Fibroblast of mammary gland (primary cell): ENCODE measurements at regions not wholly inside any gene's neighbourhood (a gene's known extent, or its start where the extent isn't known, plus 50 kb on each side); places are given as distances from the start of the nearest gene placed in this dataset.

Source experiments
- DNase-seq: peaks from one replicate; pipeline ENCODE4 v3.0.0-alpha.2; 2010; ENCODE audit warnings: low read depth
- H3K4me3 ChIP-seq: 2 replicates; pipeline ENCODE4 v1.5.1; 2011; ENCODE audit warnings: low read depth, mild to moderate bottlenecking, low read length, moderate library complexity; ENCODE audit not compliant: control insufficient read depth
- TF ChIP-seq, protein P1 (sequence below): conservative IDR thresholded peaks from 2 replicates; pipeline ENCODE4 v1.5.1; 2011; ENCODE audit warnings: low read depth, low read length, inconsistent platforms; ENCODE audit not compliant: control insufficient read depth, insufficient read depth

DNA sequence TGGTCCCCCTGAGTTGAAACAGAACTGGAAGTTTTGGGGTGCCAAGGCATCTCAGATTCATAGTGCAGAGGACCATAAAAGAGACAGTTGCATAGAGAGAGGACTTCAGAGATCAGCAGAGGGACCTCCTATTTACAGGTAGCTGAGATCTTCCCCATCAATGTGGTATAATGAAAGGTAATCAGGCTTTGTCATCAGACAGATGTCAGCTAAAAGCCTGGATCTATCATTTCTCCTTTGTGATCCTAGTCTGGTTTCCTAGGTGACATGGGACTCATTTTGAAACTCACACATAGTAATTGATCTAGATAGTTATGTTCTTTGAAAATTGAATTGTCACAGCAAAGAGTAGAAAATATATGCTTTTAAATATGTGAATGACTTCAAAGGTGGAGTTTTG lies 443.5 kb upstream of the MAP2 start:
- TF ChIP-seq, protein P1, sequence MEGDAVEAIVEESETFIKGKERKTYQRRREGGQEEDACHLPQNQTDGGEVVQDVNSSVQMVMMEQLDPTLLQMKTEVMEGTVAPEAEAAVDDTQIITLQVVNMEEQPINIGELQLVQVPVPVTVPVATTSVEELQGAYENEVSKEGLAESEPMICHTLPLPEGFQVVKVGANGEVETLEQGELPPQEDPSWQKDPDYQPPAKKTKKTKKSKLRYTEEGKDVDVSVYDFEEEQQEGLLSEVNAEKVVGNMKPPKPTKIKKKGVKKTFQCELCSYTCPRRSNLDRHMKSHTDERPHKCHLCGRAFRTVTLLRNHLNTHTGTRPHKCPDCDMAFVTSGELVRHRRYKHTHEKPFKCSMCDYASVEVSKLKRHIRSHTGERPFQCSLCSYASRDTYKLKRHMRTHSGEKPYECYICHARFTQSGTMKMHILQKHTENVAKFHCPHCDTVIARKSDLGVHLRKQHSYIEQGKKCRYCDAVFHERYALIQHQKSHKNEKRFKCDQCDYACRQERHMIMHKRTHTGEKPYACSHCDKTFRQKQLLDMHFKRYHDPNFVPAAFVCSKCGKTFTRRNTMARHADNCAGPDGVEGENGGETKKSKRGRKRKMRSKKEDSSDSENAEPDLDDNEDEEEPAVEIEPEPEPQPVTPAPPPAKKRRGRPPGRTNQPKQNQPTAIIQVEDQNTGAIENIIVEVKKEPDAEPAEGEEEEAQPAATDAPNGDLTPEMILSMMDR = no peak
- H3K4me3 ChIP-seq = no peak overlapping the region
- DNase-seq = no peak

DNA sequence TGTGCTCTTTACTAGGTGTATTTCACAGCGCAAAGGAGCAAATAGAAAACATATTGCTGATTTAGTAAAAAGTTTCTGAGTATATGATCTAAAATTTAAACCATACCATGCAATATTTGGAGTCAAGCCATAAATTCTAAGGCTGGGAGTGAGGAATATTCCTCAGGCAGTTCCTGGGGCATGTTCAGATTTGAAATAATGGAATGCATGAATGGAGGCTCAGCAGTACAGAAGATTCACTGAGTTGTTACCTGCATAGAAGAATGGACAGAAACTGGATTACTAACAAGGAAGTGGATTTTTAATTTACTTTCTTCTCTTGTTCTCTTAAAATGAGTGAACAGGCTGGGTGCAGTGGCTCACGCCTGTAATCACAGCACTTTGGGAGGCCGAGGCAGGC lies 441.0 kb upstream of the MAP2 start:
- no peak overlapping the region for H3K4me3 ChIP-seq
- DNase-seq = no peak
- TF ChIP-seq, protein P1 = no peak

DNA sequence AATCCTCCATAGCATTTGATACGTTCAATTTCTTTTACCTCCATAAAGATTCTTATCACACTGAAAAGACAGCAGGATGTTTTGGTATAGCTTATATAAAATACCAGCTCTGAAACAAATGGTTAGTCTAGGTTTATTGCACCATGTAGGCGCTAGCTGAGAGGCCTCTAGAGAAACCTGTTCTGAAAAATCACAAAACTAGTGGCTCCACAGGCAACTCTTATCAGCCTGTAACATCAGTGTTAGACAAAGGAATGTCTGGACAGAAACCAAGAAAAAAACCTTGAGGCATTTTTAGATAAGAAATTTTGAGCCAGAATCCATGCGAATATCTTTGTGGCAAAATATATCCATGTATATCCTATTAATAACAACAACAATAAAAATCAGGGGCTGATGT lies 440.4 kb upstream of the MAP2 start:
- TF ChIP-seq, protein P1 = no peak
- no peak for DNase-seq
- H3K4me3 ChIP-seq = no peak overlapping the region

DNA sequence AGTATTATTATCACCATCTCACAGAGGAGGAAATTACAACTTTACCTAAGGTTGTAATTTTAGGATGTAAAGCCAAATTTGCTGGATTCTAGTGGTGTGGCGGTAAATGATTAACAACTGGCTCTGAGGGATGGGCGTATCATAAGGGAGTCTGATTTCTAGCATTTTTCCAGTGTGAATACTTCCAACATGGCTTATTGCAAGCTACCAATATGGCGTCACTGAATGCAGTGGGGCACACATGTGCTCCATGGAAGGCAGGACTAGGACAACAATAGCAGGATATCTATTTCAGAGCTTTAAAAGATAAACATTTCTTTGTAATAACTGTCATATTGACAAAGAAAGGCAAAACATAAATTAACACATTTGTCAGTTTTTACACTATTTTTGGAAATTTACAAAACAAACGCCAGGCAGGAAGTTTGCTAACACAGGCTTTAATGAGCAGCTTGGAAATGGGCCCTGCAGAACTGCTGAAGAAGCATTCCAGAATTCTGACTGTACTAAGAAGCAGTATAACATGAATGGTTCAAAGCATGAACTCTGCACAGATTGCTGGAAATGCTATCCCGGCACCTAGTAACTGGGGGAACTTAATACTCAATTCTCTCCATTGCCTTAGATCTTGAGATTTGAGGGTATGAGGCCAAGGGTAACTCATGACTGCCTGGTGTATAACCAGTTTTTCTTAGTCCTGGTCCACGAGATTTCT lies 439.3 kb upstream of the MAP2 start:
- DNase-seq = peak; percentile 18
- TF ChIP-seq, protein P1 = no peak
- no peak overlapping the region for H3K4me3 ChIP-seq

DNA sequence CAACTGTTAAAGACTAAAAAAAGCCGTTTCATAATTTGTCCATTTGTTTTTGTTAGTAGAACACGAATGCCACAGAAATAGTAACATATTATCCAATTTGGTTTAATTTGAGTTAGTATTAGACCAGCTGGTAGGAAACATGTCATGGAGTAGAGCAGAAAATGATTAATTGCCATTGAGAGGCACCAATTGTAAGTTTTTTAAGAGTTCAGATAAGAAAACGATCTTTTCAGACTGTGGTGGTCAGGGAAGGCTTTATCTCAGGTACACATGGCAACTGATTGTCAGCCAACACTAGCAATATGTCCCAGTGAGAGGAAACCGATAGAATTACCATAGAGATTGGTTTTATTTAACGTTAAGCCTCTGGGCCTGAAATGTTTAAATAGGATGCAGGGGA lies 438.2 kb upstream of the MAP2 start:
- DNase-seq = no peak
- H3K4me3 ChIP-seq = no peak overlapping the region
- TF ChIP-seq, protein P1 = no peak

DNA sequence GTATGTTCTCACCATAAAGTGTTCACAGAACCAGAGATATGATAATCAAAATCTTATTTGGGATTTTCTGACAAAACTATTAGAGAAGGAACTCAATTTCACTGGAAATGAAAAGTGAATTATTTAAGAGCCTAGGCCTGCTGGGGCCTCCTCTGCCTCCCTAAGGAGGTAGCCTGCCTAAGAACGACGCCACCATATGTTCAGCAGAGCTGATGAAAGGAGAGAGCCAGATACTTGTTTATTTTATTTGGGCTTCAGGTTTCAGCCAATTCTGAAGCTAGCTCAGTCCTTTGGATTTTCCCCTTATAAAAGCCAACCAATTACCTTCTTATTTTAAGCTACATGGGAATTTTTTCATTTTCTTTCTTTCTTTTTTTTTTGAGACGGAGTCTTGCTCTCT lies 433.1 kb upstream of the MAP2 start:
- H3K4me3 ChIP-seq = no peak overlapping the region
- TF ChIP-seq, protein P1 = no peak
- DNase-seq = no peak

DNA sequence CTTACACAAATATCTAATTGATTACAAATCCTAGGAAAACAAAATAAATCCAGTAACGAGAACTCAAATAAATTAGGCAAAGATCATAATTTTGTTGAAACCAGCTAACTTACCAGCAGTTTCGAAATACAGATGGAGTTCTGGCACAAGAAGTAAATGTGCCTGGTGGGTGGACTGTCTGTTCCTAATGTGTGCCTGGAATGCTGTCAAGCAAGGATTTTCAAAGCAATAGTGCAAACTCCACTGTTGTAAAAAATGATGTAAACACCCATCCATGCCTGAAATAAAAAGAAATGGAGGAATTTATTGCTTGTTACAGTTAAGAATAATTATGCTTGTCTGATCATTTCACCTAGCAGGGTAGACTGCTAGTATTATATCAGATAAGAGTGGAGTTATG lies 423.9 kb upstream of the MAP2 start:
- DNase-seq = no peak
- TF ChIP-seq, protein P1 = no peak
- no peak overlapping the region for H3K4me3 ChIP-seq
